ENCODE measurements at regions not wholly inside any gene's neighbourhood (a gene's known extent, or its start where the extent isn't known, plus 50 kb on each side); places are given as distances from the start of the nearest gene placed in this dataset.

DNA sequence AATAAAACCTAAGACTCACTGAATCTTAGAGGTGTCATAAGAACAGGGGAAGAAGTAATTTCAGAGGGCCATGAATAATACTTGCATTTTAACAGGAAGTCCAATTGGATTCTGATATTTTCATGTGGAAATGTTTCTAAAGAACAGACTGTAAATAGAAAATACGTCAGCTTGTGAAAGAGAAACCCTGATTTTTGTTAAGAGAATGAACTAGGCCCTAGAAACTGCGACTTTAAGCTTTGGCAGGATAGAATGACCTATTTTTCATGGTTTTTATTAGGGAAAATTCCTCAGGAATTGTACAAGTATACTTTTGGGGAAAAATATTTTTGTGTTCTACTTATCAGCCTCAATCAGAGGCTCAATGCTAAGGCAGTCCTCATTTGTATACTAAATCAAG is 215.5 kb upstream of the ACTBL2 start:
- Histone ChIP-seq H3K9me3 (ENCODE audit: insufficient read depth in 2 of 2, low read depth in 1 of 2, low read length in 1 of 2) (no peaks in the 10 kb centered on the region), H3K79me1 (ENCODE audit: low read depth, low read length) (no peaks in the 10 kb centered on the region), H2BK12ac (ENCODE audit: low read depth, low read length) (no peak overlapping the region), H2BK20ac (ENCODE audit: low read length) (no peak overlapping the region), H3K79me2 (ENCODE audit: control insufficient read depth in 1 of 2, insufficient read depth in 2 of 2, low read length in 2 of 2) (no peaks in the 10 kb centered on the region), H2BK15ac (ENCODE audit: low read length) (no peak overlapping the region), H3K4ac (replicated peaks; ENCODE audit: insufficient read length, low read depth, low read length) (no peak overlapping the region), H3K18ac (ENCODE audit: extremely low read depth, low read length) (no peak overlapping the region), H3K4me3 (ENCODE audit: extremely low read depth in 1 of 4, insufficient read depth in 2 of 4, low read depth in 3 of 4, low read length in 4 of 4) (no peak overlapping the region), H3K36me3 (ENCODE audit: control insufficient read depth in 2 of 4, insufficient read depth in 4 of 4, low read length in 3 of 4) (no peaks in the 10 kb centered on the region; a peak in 1 of 8 replicates), H4K20me1 (replicated peaks in 1 of 2; ENCODE audit: control insufficient read depth in 1 of 2, insufficient read depth in 2 of 2, low read length in 2 of 2) (no peaks in the 10 kb centered on the region), H2BK120ac (replicated peaks; ENCODE audit: low read depth, low read length) (no peak overlapping the region), H4K91ac (replicated peaks; ENCODE audit: insufficient read length, low read length) (no peak overlapping the region), H3K23ac (ENCODE audit: insufficient read length) (no peak overlapping the region), H3K9ac (replicated peaks in 1 of 4; ENCODE audit: extremely low read depth in 1 of 4, low read depth in 3 of 4, low read length in 3 of 4) (no peak overlapping the region), H4K8ac (ENCODE audit: extremely low read depth, insufficient read depth, low read length) (no peak overlapping the region), H3K27ac (ENCODE audit: low read depth, low read length) (no peak overlapping the region), H3K56ac (replicated peaks; ENCODE audit: insufficient read length, low read depth, low read length) (no peak overlapping the region), H3K14ac (ENCODE audit: insufficient read length) (no peak overlapping the region), H3K4me2 (ENCODE audit: insufficient read depth in 1 of 2, low read depth in 2 of 2, low read length in 2 of 2) (no peak overlapping the region), H3K4me1 (replicated peaks in 1 of 4; ENCODE audit: control insufficient read depth in 3 of 4, insufficient read depth in 4 of 4, low read length in 3 of 4) (no peaks in the 10 kb centered on the region; a peak in 2 of 7 replicates), H2AK5ac (ENCODE audit: low read depth, low read length) (no peak overlapping the region), H4K5ac (ENCODE audit: insufficient read length, low read depth, low read length) (no peak overlapping the region), H3K23me2 (ENCODE audit: low read depth, low read length) (no peaks in the 10 kb centered on the region), H2BK5ac (ENCODE audit: low read depth, low read length) (no peak overlapping the region), H2AFZ (ENCODE audit: low read length) (no peak overlapping the region), H3K27me3 (replicated peaks in 1 of 4; ENCODE audit: control insufficient read depth in 3 of 4, extremely low read depth in 1 of 4, insufficient read depth in 3 of 4, low read length in 3 of 4) (no peaks in the 10 kb centered on the region)
- DNase-seq (ENCODE audit: low read depth in 1 of 2, low spot score in 2 of 2): no peak
- no peak for FAIRE-seq
- 90% methylated on average over 2 of the region's 2 CpGs; no CpG with 5 or more reads in 1 of the 2 experiments for WGBS, 2 experiments (ENCODE audit: extremely low coverage in 1 of 2, insufficient coverage in 1 of 2, insufficient read length in 1 of 2, insufficient replicate concordance in 2 of 2, low coverage in 1 of 2, low lambda C conversion rate in 2 of 2, missing lambda C conversion rate in 1 of 2)
- CTCF ChIA-PET (ENCODE audit: partially characterized antibody): interaction anchor here (1.0 to 2.3 kb wide), 4 partner anchors 8 to 76 kb away, joined by 3 to 5 read pairs (median 4); no protein-coding TSS in a partner anchor
- POLR2A ChIA-PET (ENCODE audit: partially characterized antibody): no interaction called here
- no peak for TF ChIP-seq TAF1 (IDR thresholded peaks at IDR 0.05; ENCODE audit: low read depth, low read length)
- no peak for TF ChIP-seq CBX8 (IDR thresholded peaks at IDR 0.05; ENCODE audit: borderline replicate concordance, low read depth, low read length)
- no peak for TF ChIP-seq CTBP2 (IDR thresholded peaks at IDR 0.05; ENCODE audit: borderline replicate concordance, insufficient read depth, insufficient read length, low read length)
- TF ChIP-seq NANOG (IDR thresholded peaks at IDR 0.05; ENCODE audit: insufficient read depth, low read depth, low read length, poor library complexity, severe bottlenecking): no peak
- no peak for TF ChIP-seq MAFK (IDR thresholded peaks at IDR 0.05; ENCODE audit: low read depth, low read length)
- TF ChIP-seq HDAC2 (IDR thresholded peaks at IDR 0.05; ENCODE audit: borderline replicate concordance in 1 of 2, low read depth in 2 of 2, low read length in 2 of 2): no peak
- no peak for TF ChIP-seq TAF7 (optimal IDR thresholded peaks at IDR 0.05; ENCODE audit: borderline replicate concordance, low read depth, low read length)
- TF ChIP-seq BCL11A (IDR thresholded peaks at IDR 0.05; ENCODE audit: low read depth in 2 of 2, low read length in 2 of 2): no peak
- TF ChIP-seq EGR1 (IDR thresholded peaks at IDR 0.05; ENCODE audit: borderline replicate concordance, low read depth, low read length): no peak
- TF ChIP-seq ASH2L (IDR thresholded peaks at IDR 0.05; ENCODE audit: low read length): no peak
- no peak for TF ChIP-seq CBX5 (IDR thresholded peaks at IDR 0.05; ENCODE audit: low read depth, low read length)
- no peak for TF ChIP-seq FOSL1 (IDR thresholded peaks at IDR 0.05; ENCODE audit: insufficient read depth, low read depth, low read length)
- no peak for TF ChIP-seq YY1 (IDR thresholded peaks at IDR 0.05; ENCODE audit: low read depth, low read length)
- no peak for TF ChIP-seq SRF (IDR thresholded peaks at IDR 0.05; ENCODE audit: low read depth, low read length)
- no peak for TF ChIP-seq RFX5 (IDR thresholded peaks at IDR 0.05; ENCODE audit: borderline replicate concordance, low read depth, low read length)

All from H1 (cell line).